GM19025 (cell line): ENCODE measurements at regions not wholly inside any gene's neighbourhood (a gene's known extent, or its start where the extent isn't known, plus 50 kb on each side); places are given as distances from the start of the nearest gene placed in this dataset.
"Not testable (repeated sequence)": the region's sequence is repeated elsewhere in the genome, so short reads cannot be mapped to it uniquely, and the experiment has no call there.

Experiments
- ATAC-seq: cut with Tn5 transposase; IDR thresholded peaks from one replicate; pipeline ENCODE4 v1.9.1; 2021; ENCODE audit warnings: mild to moderate bottlenecking, low read depth, moderate library complexity; ENCODE audit not compliant: unreplicated experiment

GRCh38 chr1:234853906-234854644 lies 244.1 kb upstream of the IRF2BP2 start:
- no peak for ATAC-seq

- no peak for ATAC-seq
Observed at GRCh38 chr1:234852659-234853058, 242.7 kb upstream of the IRF2BP2 start.

- ATAC-seq: no peak
Observed at GRCh38 chr1:234851450-234852438, 241.8 kb upstream of the IRF2BP2 start.

GRCh38 chr1:234849832-234850231 lies 239.9 kb upstream of the IRF2BP2 start:
- ATAC-seq: no peak

- no peak for ATAC-seq
Observed at GRCh38 chr1:234848972-234849649, 239.1 kb upstream of the IRF2BP2 start.

GRCh38 chr1:234846813-234847212 lies 236.8 kb upstream of the IRF2BP2 start:
- ATAC-seq: not testable (repeated sequence)

GRCh38 chr1:234845836-234846235 lies 235.9 kb upstream of the IRF2BP2 start:
- no peak for ATAC-seq

- no peak for ATAC-seq
Observed at GRCh38 chr1:234845097-234845660, 235.2 kb upstream of the IRF2BP2 start.

GRCh38 chr1:234844479-234845031 lies 234.6 kb upstream of the IRF2BP2 start:
- ATAC-seq: no peak

GRCh38 chr1:234843946-234844345 lies 234.0 kb upstream of the IRF2BP2 start:
- no peak for ATAC-seq

- ATAC-seq: peak; percentile 73
Observed at GRCh38 chr1:234842726-234843641, 233.0 kb upstream of the IRF2BP2 start.

- no peak for ATAC-seq
Observed at GRCh38 chr1:234841710-234842231, 231.8 kb upstream of the IRF2BP2 start.

GRCh38 chr1:234841281-234841680 lies 231.3 kb upstream of the IRF2BP2 start:
- no peak for ATAC-seq

- ATAC-seq: no peak
Observed at GRCh38 chr1:234840843-234841242, 230.9 kb upstream of the IRF2BP2 start.

GRCh38 chr1:234840253-234840652 lies 230.3 kb upstream of the IRF2BP2 start:
- ATAC-seq: no peak

GRCh38 chr1:234839663-234840062 lies 229.7 kb upstream of the IRF2BP2 start:
- no peak for ATAC-seq

GRCh38 chr1:234838820-234839219 lies 228.8 kb upstream of the IRF2BP2 start:
- no peak for ATAC-seq

GRCh38 chr1:234838182-234838581 lies 228.2 kb upstream of the IRF2BP2 start:
- no peak for ATAC-seq

- no peak for ATAC-seq
Observed at GRCh38 chr1:234837713-234838112, 227.7 kb upstream of the IRF2BP2 start.
